ENCODE measurements at regions not wholly inside any gene's neighbourhood (a gene's known extent, or its start where the extent isn't known, plus 50 kb on each side); places are given as distances from the start of the nearest gene placed in this dataset.
A peak's percentile ranks its signal among the peaks of the same experiment; 100 is the strongest.
"Not testable (repeated sequence)": the region's sequence is repeated elsewhere in the genome, so short reads cannot be mapped to it uniquely, and the experiment has no call there.

- H2AFZ ChIP-seq (ENCODE audit: insufficient read depth, low read depth, low read length, poor library complexity, severe bottlenecking), result no peak overlapping the region
Measured at GRCh38 chr2:210730672-210731071, 174.3 kb downstream of the CPS1 start.

DNA sequence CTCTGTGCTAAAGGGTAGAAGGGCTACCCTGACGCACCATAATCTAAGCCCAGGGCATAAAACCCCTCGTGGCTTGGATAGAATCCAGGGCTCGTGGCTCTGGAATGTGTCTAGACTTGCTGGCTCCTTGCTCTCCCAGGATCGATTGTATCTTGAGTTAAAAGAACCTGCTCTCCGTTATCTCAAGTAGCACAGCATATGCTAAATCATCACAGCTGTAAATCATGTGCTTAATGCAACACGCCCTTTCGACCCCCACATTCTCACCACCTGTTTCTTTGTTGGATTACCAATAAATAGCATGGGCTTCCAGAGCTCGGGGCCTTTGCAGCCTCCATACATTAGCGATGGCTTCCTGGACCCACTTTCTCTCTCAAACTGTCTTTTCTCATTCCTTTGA is 190.4 kb downstream of the CPS1 start:
- peak overlapping the region in 1 of 7 donors; percentile 25 for H3K27ac Mint-ChIP-seq
- H3K36me3 ChIP-seq (replicated peaks in 1 of 2; ENCODE audit: control insufficient read depth in 1 of 2, insufficient read depth in 2 of 2, low read length in 2 of 2); DNase-seq; H3K4me1 Mint-ChIP-seq; H3K4me3 Mint-ChIP-seq; intact Hi-C loops (cut with micrococcal nuclease); H3K27me3 ChIP-seq (ENCODE audit: control insufficient read depth in 2 of 2, insufficient read depth in 2 of 2, low read length in 2 of 2); H3K4me3 ChIP-seq (replicated peaks in 1 of 3; ENCODE audit: low read depth in 2 of 3, low read length in 3 of 3); H3K9me3 Mint-ChIP-seq; H2AFZ ChIP-seq (ENCODE audit: insufficient read depth, low read depth, low read length, poor library complexity, severe bottlenecking); H3K9ac ChIP-seq (ENCODE audit: insufficient read depth, low read length, poor library complexity, severe bottlenecking); H4K20me1 ChIP-seq (ENCODE audit: insufficient read depth, low read length); H3K27me3 Mint-ChIP-seq (ENCODE audit: low read depth in 3 of 3); H3K9me3 ChIP-seq (replicated peaks in 1 of 2; ENCODE audit: control insufficient read depth in 1 of 2, insufficient read depth in 1 of 2, low read length in 2 of 2); H3K4me1 ChIP-seq (ENCODE audit: control insufficient read depth in 1 of 2, insufficient read depth in 2 of 2, low read length in 2 of 2); H3K79me2 ChIP-seq (ENCODE audit: insufficient read depth, low read length); H3K36me3 Mint-ChIP-seq; H3K4me2 ChIP-seq (replicated peaks; ENCODE audit: extremely low read depth, low read length, poor library complexity, severe bottlenecking); H3K27ac ChIP-seq (ENCODE audit: low read depth in 1 of 2, low read length in 2 of 2): not testable (repeated sequence)
- WGBS (ENCODE audit: insufficient coverage), result 14% methylated on average over 6 of the region's 9 CpGs

More at GRCh38 chr2:210730672-210731071, 174.3 kb downstream of the CPS1 start:
- no peaks in the 10 kb centered on the region for H3K36me3 Mint-ChIP-seq
- intact Hi-C loops (cut with micrococcal nuclease), result no loop called here
- Histone ChIP-seq H3K9ac (ENCODE audit: insufficient read depth, low read length, poor library complexity, severe bottlenecking) (no peak overlapping the region), H3K36me3 (replicated peaks in 1 of 2; ENCODE audit: control insufficient read depth in 1 of 2, insufficient read depth in 2 of 2, low read length in 2 of 2) (no peaks in the 10 kb centered on the region), H3K4me2 (replicated peaks; ENCODE audit: extremely low read depth, low read length, poor library complexity, severe bottlenecking) (no peak overlapping the region), H3K9me3 (replicated peaks in 1 of 2; ENCODE audit: control insufficient read depth in 1 of 2, insufficient read depth in 1 of 2, low read length in 2 of 2) (peaks cover 0 to 10% of the 10 kb centered on the region in 2 donors), H3K79me2 (ENCODE audit: insufficient read depth, low read length) (no peaks in the 10 kb centered on the region), H3K4me3 (replicated peaks in 1 of 3; ENCODE audit: low read depth in 2 of 3, low read length in 3 of 3) (no peak overlapping the region), H4K20me1 (ENCODE audit: insufficient read depth, low read length) (no peaks in the 10 kb centered on the region), H3K27ac (ENCODE audit: low read depth in 1 of 2, low read length in 2 of 2) (no peak overlapping the region), H3K4me1 (ENCODE audit: control insufficient read depth in 1 of 2, insufficient read depth in 2 of 2, low read length in 2 of 2) (no peaks in the 10 kb centered on the region), H3K27me3 (ENCODE audit: control insufficient read depth in 2 of 2, insufficient read depth in 2 of 2, low read length in 2 of 2) (no peaks in the 10 kb centered on the region)
- no CpG with 5 or more reads among the region's 2 CpGs for WGBS (ENCODE audit: insufficient coverage)
- TF ChIP-seq, protein P1, sequence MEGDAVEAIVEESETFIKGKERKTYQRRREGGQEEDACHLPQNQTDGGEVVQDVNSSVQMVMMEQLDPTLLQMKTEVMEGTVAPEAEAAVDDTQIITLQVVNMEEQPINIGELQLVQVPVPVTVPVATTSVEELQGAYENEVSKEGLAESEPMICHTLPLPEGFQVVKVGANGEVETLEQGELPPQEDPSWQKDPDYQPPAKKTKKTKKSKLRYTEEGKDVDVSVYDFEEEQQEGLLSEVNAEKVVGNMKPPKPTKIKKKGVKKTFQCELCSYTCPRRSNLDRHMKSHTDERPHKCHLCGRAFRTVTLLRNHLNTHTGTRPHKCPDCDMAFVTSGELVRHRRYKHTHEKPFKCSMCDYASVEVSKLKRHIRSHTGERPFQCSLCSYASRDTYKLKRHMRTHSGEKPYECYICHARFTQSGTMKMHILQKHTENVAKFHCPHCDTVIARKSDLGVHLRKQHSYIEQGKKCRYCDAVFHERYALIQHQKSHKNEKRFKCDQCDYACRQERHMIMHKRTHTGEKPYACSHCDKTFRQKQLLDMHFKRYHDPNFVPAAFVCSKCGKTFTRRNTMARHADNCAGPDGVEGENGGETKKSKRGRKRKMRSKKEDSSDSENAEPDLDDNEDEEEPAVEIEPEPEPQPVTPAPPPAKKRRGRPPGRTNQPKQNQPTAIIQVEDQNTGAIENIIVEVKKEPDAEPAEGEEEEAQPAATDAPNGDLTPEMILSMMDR (IDR thresholded peaks at IDR 0.05), result no peak
- H3K27ac Mint-ChIP-seq, result no peak overlapping the region
- H3K9me3 Mint-ChIP-seq, result peaks cover 0 to 4% (median 2%) of the 10 kb centered on the region in 7 donors
- no peaks in the 10 kb centered on the region for H3K4me1 Mint-ChIP-seq
- no peaks in the 10 kb centered on the region for H3K27me3 Mint-ChIP-seq (ENCODE audit: low read depth in 3 of 3)
- DNase-seq, result no peak
- no peak overlapping the region for H3K4me3 Mint-ChIP-seq
